NT2/D1 (cell line): ENCODE measurements at regions not wholly inside any gene's neighbourhood (a gene's known extent, or its start where the extent isn't known, plus 50 kb on each side); places are given as distances from the start of the nearest gene placed in this dataset.
"Not testable (repeated sequence)": the region's sequence is repeated elsewhere in the genome, so short reads cannot be mapped to it uniquely, and the experiment has no call there.

ENCODE experiments used
- SUZ12 ChIP-seq: IDR thresholded peaks from 2 replicates; pipeline ENCODE4 v1.6.1; 2011; ENCODE audit not compliant: insufficient read length, insufficient read depth; ENCODE audit errors: extremely low read depth
- YY1 ChIP-seq: IDR thresholded peaks from 2 replicates; pipeline ENCODE4 v1.6.1; 2011; ENCODE audit not compliant: insufficient read length, insufficient read depth

DNA sequence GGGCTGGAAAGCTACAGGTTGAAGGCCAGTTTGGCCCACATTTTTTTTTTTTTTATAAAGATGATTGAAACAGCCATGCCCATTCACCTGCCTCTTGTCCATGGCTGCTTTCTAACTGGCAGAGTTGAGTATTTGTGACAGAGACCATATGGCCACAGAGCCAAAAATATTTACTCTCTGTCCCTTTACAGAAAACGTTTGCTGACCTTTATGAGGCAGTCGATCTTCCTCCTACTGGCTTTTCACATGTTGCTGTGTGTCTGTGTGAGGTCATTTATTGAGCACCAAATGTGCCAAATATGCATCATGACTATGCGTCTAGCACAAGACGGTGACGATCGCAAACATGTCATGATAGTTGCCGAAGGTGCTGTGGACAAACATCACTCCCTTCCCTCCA is 200.6 kb upstream of the FRG1 start:
- TF ChIP-seq SUZ12, YY1: not testable (repeated sequence)
